PC-3 (cell line): ENCODE measurements at regions not wholly inside any gene's neighbourhood (a gene's known extent, or its start where the extent isn't known, plus 50 kb on each side); places are given as distances from the start of the nearest gene placed in this dataset.

ENCODE experiments used
- ATAC-seq: fragments of 200-7000 bp; cut with Tn5 transposase; 2 replicates; pipeline ENCODE4 v1.9.1; 2020; ENCODE audit warnings: mild to moderate bottlenecking, moderate library complexity
- BruUV-seq: library from RNA; stranded (reverse); fragments of 400-500 nt; replicated peaks from 2 replicates; lab custom pipeline; 2021; lab: Mats Ljungman, UMichigan
- CTCF ChIA-PET: fragments of 300-600 bp; sonication (Branson Sonifier 250); formaldehyde crosslinking; loops from one replicate; lab custom pipeline; 2022; ENCODE audit warnings: antibody characterized with exemption; lab: Charles Lee
- POLR2A ChIA-PET: fragments of 300-600 bp; sonication (Branson Sonifier 250); formaldehyde crosslinking; loops from one replicate; lab custom pipeline; 2022; ENCODE audit warnings: antibody characterized with exemption; ENCODE audit not compliant: unreplicated experiment; lab: Charles Lee
- DNase-seq: peaks from one replicate; pipeline ENCODE4 v3.0.0-alpha.2; 2015
- H2AFZ ChIP-seq: fragments of 300-600 bp; sonication (generic); 2 replicates; pipeline ENCODE4 v1.6.0; 2016; ENCODE audit warnings: antibody characterized with exemption, low read length
- H3F3A ChIP-seq: fragments of 300-600 bp; sonication (generic); one replicate; pipeline ENCODE4 v1.6.0; 2017; ENCODE audit warnings: antibody characterized with exemption, low read length, control low read depth, mild to moderate bottlenecking; ENCODE audit not compliant: unreplicated experiment
- H3K27ac ChIP-seq: fragments of 300-600 bp; sonication (generic); 2 replicates; pipeline ENCODE4 v1.5.1; 2016; ENCODE audit warnings: mild to moderate bottlenecking, low read length
- H3K27me3 ChIP-seq: fragments of 300-600 bp; sonication (generic); 2 replicates; pipeline ENCODE4 v1.6.1; 2016; ENCODE audit warnings: low read length, mixed read lengths
- H3K36me3 ChIP-seq: fragments of 300-600 bp; sonication (generic); 2 replicates; pipeline ENCODE4 v1.6.1; 2016; ENCODE audit warnings: low read depth, mixed run types, low read length, mixed read lengths
- H3K4me1 ChIP-seq: fragments of 300-600 bp; sonication (generic); 2 replicates; pipeline ENCODE4 v1.5.1; 2016; ENCODE audit warnings: low read length; ENCODE audit not compliant: insufficient read depth
- H3K4me2 ChIP-seq: fragments of 300-600 bp; sonication (generic); 2 replicates; pipeline ENCODE4 v1.6.0; 2016; ENCODE audit warnings: low read length
- H3K4me3 ChIP-seq: fragments of 300-600 bp; sonication (generic); 2 replicates; pipeline ENCODE4 v1.5.1; 2016; ENCODE audit warnings: mild to moderate bottlenecking, low read length, mixed read lengths
- H3K79me2 ChIP-seq: fragments of 300-600 bp; sonication (generic); 2 replicates; pipeline ENCODE4 v1.6.1; 2017; ENCODE audit warnings: low read length, mixed read lengths
- H3K9ac ChIP-seq: fragments of 300-600 bp; sonication (generic); 2 replicates; pipeline ENCODE4 v1.6.0; 2016; ENCODE audit warnings: mild to moderate bottlenecking, low read length
- H3K9me2 ChIP-seq: fragments of 300-600 bp; sonication (generic); replicated peaks from 2 replicates; pipeline ENCODE4 v1.6.1; 2016; ENCODE audit warnings: mixed run types, low read length, mixed read lengths
- H3K9me3 ChIP-seq: fragments of 300-600 bp; sonication (generic); 2 replicates; pipeline ENCODE4 v1.6.1; 2016; ENCODE audit warnings: low read length, mixed read lengths
- H4K20me1 ChIP-seq: fragments of 300-600 bp; sonication (generic); 2 replicates; pipeline ENCODE4 v1.6.1; 2016; ENCODE audit warnings: low read length, mixed read lengths
- CTCF ChIP-seq: fragments of 300-600 bp; sonication (generic); conservative IDR thresholded peaks from 2 replicates; pipeline ENCODE4 v1.5.1; 2017; ENCODE audit warnings: antibody characterized with exemption, low read depth, mild to moderate bottlenecking, low read length
- EZH2 ChIP-seq: fragments of 300-600 bp; sonication (generic); IDR thresholded peaks from one replicate; pipeline ENCODE4 v1.6.1; 2017; ENCODE audit warnings: antibody characterized with exemption, mild to moderate bottlenecking, low read length; ENCODE audit not compliant: unreplicated experiment
- EZH2phosphoT487 ChIP-seq: fragments of 300-600 bp; sonication (generic); IDR thresholded peaks from 2 replicates; pipeline ENCODE4 v1.6.1; 2018; ENCODE audit warnings: mild to moderate bottlenecking, antibody characterized with exemption, low read length, borderline replicate concordance
- intact Hi-C: fragments of 100-400 bp; cut with micrococcal nuclease; formaldehyde crosslinking; loops from 2 replicates; pipeline ENCODE4 v1.9.0; 2023

DNA sequence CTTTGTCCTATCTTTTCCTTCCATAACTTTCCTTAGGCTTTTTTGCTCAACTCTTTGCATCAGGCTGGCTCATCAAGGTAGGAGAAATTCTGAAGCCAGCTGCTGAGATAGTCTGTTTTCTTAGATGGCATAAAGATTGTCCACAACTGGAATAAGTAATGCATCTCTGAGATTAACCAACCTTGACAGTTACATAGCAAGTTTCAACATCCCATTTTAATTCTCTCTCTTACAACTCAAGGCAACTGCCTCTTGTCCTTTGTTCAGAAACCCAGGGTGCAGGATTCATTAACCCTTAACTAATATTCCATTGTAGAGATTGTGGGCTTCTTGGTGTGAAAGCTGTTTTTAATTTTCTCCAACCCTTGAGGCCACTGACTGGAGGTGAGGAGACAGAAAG lies 239.2 kb downstream of the LACC1 start:
- H3K9ac ChIP-seq = no peak overlapping the region
- no peaks in the 10 kb centered on the region for H3F3A ChIP-seq
- no peaks in the 10 kb centered on the region for H3K9me2 ChIP-seq
- BruUV-seq = no TSS peak
- no peaks in the 10 kb centered on the region for H4K20me1 ChIP-seq
- ChIA-PET CTCF (no interaction called here), POLR2A (no interaction called here)
- H3K27me3 ChIP-seq = no peaks in the 10 kb centered on the region
- H3K27ac ChIP-seq = no peak overlapping the region
- no peak for DNase-seq
- no peak overlapping the region for H3K4me2 ChIP-seq
- intact Hi-C loops = no loop called here
- TF ChIP-seq CTCF (no peak), EZH2phosphoT487 (no peak), EZH2 (no peak)
- H3K9me3 ChIP-seq = no peaks in the 10 kb centered on the region
- H2AFZ ChIP-seq = no peak overlapping the region
- no peaks in the 10 kb centered on the region for H3K36me3 ChIP-seq
- no peak for ATAC-seq
- H3K4me3 ChIP-seq = no peak overlapping the region
- no peaks in the 10 kb centered on the region for H3K4me1 ChIP-seq
- H3K79me2 ChIP-seq = no peaks in the 10 kb centered on the region

GRCh38 chr13:44120043-44120442 lies 240.3 kb downstream of the LACC1 start:
- no peak for ATAC-seq
- Histone ChIP-seq H3K27ac (no peak overlapping the region), H3K4me1 (no peaks in the 10 kb centered on the region), H3K27me3 (no peaks in the 10 kb centered on the region), H3K4me3 (no peak overlapping the region), H3K4me2 (no peak overlapping the region), H3K9ac (no peak overlapping the region), H3K9me2 (no peaks in the 10 kb centered on the region), H3K36me3 (no peaks in the 10 kb centered on the region), H3K79me2 (no peaks in the 10 kb centered on the region), H3F3A (no peaks in the 10 kb centered on the region), H3K9me3 (no peaks in the 10 kb centered on the region), H2AFZ (no peak overlapping the region), H4K20me1 (no peaks in the 10 kb centered on the region)
- intact Hi-C loops = loop anchor here (10.0 kb wide), 1 partner anchor 205 kb away; no protein-coding TSS in a partner anchor
- no peak for DNase-seq
- no TSS peak for BruUV-seq
- TF ChIP-seq CTCF = no peak
- TF ChIP-seq EZH2 = no peak
- no peak for TF ChIP-seq EZH2phosphoT487
- ChIA-PET POLR2A (no interaction called here), CTCF (no interaction called here)

- Histone ChIP-seq H2AFZ (no peak overlapping the region), H3K9me2 (no peaks in the 10 kb centered on the region), H3F3A (no peaks in the 10 kb centered on the region), H3K9me3 (no peaks in the 10 kb centered on the region), H3K27me3 (no peaks in the 10 kb centered on the region), H3K9ac (no peak overlapping the region), H4K20me1 (no peaks in the 10 kb centered on the region), H3K27ac (no peak overlapping the region), H3K4me2 (no peak overlapping the region), H3K4me1 (peaks cover under 1% of the 10 kb centered on the region), H3K79me2 (no peaks in the 10 kb centered on the region), H3K4me3 (no peak overlapping the region), H3K36me3 (no peaks in the 10 kb centered on the region)
- DNase-seq (no peak), ATAC-seq (no peak)
- BruUV-seq = no TSS peak
- CTCF ChIA-PET = no interaction called here
- TF ChIP-seq EZH2 (no peak), CTCF (no peak), EZH2phosphoT487 (no peak)
- intact Hi-C loops = loop anchor here (10.0 kb wide), 1 partner anchor 206 kb away; no protein-coding TSS in a partner anchor
- POLR2A ChIA-PET = no interaction called here
Measured at GRCh38 chr13:44120849-44121755, 241.4 kb downstream of the LACC1 start.
